Upper lobe of left lung (tissue), 6 donors: ENCODE measurements at regions not wholly inside any gene's neighbourhood (a gene's known extent, or its start where the extent isn't known, plus 50 kb on each side); places are given as distances from the start of the nearest gene placed in this dataset.
A peak's percentile ranks its signal among the peaks of the same experiment; 100 is the strongest.
"Not testable (repeated sequence)": the region's sequence is repeated elsewhere in the genome, so short reads cannot be mapped to it uniquely, and the experiment has no call there.

Experiments used
- ATAC-seq, 2 donors: fragments of 200-7000 bp; cut with Tn5 transposase; one replicate each; pipeline ENCODE4 v1.9.1; 2022; ENCODE audit warnings: mild to moderate bottlenecking in 2 of 2, moderate library complexity in 2 of 2; ENCODE audit not compliant: low FRiP score in 2 of 2
- DNase-seq, 2 donors: peaks; one replicate each; pipeline ENCODE4 v3.0.0-alpha.2; 2019 to 2020
- H3K27ac ChIP-seq, 4 donors: fragments of 200-600 bp; sonication (generic); one replicate each; pipeline ENCODE4 v1.5.1; 2016 to 2019
- H3K27me3 ChIP-seq, 4 donors: fragments of 200-600 bp; sonication (generic); one replicate each; pipeline ENCODE4 v1.5.1; 2017 to 2019
- H3K36me3 ChIP-seq, 4 donors: fragments of 200-600 bp; sonication (generic); one replicate each; pipeline ENCODE4 v1.5.1; 2016 to 2019
- H3K4me1 ChIP-seq, 4 donors: fragments of 200-600 bp; sonication (generic); one replicate each; pipeline ENCODE4 v1.5.1; 2018 to 2019
- H3K4me3 ChIP-seq, 4 donors: fragments of 200-600 bp; sonication (generic); one replicate each; pipeline ENCODE4 v1.5.1; 2017 to 2019; ENCODE audit warnings: mild to moderate bottlenecking in 2 of 4, moderate library complexity in 1 of 4
- H3K9me3 ChIP-seq, 4 donors: fragments of 200-600 bp; sonication (generic); one replicate each; pipeline ENCODE4 v1.5.1; 2018 to 2019
- EP300 ChIP-seq, 4 donors: sonication (generic); formaldehyde crosslinking; IDR thresholded peaks; one replicate each; pipeline ENCODE4 v1.5.1; 2017; ENCODE audit warnings: antibody characterized with exemption in 4 of 4, control low read depth in 2 of 4
- POLR2A ChIP-seq, 4 donors: fragments of 450-650 bp; IDR thresholded peaks; one replicate each; pipeline ENCODE4 v1.5.1; 2016 to 2017; ENCODE audit warnings: antibody characterized with exemption in 4 of 4, mild to moderate bottlenecking in 2 of 4
- POLR2AphosphoS5 ChIP-seq, 2 donors: sonication (generic); formaldehyde crosslinking; IDR thresholded peaks; one replicate each; pipeline ENCODE4 v1.5.1; 2017; ENCODE audit warnings: antibody characterized with exemption in 2 of 2
- WGBS, 2 donors: methylation state at CpG; one replicate each; pipeline ENCODE4 v1.1.5; 2017 to 2018; 5-methylcytosine and 5-hydroxymethylcytosine counted together
- TF ChIP-seq, protein P1 (sequence below), 6 experiments: fragments of 450-650 bp in 4 of 6; fragments of 200-600 bp in 2 of 6; sonication (generic) in 2 of 6; IDR thresholded peaks; one replicate each; pipeline ENCODE4 v1.5.1; 2016 to 2019; ENCODE audit warnings: antibody characterized with exemption in 6 of 6
- donor health status: DM: no; HTN: no; CAD: no; lungs with moderate emphysema.
- donor health status: DM: no; HTN: yes; CAD: no; lungs with severe emphysema.

GRCh38 chr15:96147267-96147666 is 183.2 kb upstream of the NR2F2 start:
- Histone ChIP-seq H3K4me3 (no peak overlapping the region), H3K9me3 (no peaks in the 10 kb centered on the region), H3K4me1 (no peaks in the 10 kb centered on the region), H3K27me3 (no peaks in the 10 kb centered on the region), H3K36me3 (no peaks in the 10 kb centered on the region), H3K27ac (no peak overlapping the region)
- TF ChIP-seq EP300 (IDR thresholded peaks at IDR 0.05) = no peak
- 89 to 91% methylated on average over 3 of the region's 3 CpGs for WGBS, 2 donors
- ATAC-seq (no peak), DNase-seq (no peak)

DNA sequence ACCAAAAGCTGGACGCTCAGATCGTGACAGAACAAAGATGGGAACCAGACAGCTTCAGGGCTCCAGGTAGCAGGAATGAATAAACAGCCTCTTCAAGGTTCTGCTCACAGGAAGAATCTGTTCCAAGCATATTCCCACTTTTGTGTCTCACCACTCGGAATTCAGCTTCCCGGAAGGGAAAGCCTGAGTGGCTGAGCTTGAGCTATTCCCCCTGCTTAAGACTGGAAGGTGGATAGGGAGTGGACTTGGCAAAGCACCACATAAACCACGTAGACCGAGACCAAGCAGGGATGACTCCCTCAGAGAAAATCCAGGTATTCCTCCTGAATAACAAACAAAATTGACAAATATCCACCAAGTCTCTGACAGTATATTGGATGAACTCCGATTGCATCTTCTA is 180.2 kb upstream of the NR2F2 start:
- TF ChIP-seq, protein P1, sequence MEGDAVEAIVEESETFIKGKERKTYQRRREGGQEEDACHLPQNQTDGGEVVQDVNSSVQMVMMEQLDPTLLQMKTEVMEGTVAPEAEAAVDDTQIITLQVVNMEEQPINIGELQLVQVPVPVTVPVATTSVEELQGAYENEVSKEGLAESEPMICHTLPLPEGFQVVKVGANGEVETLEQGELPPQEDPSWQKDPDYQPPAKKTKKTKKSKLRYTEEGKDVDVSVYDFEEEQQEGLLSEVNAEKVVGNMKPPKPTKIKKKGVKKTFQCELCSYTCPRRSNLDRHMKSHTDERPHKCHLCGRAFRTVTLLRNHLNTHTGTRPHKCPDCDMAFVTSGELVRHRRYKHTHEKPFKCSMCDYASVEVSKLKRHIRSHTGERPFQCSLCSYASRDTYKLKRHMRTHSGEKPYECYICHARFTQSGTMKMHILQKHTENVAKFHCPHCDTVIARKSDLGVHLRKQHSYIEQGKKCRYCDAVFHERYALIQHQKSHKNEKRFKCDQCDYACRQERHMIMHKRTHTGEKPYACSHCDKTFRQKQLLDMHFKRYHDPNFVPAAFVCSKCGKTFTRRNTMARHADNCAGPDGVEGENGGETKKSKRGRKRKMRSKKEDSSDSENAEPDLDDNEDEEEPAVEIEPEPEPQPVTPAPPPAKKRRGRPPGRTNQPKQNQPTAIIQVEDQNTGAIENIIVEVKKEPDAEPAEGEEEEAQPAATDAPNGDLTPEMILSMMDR (IDR thresholded peaks at IDR 0.05) = no peak
- TF ChIP-seq POLR2A (IDR thresholded peaks at IDR 0.05) (no peak), POLR2AphosphoS5 (IDR thresholded peaks at IDR 0.05) (no peak), EP300 (IDR thresholded peaks at IDR 0.05) (no peak)
- no peaks in the 10 kb centered on the region for H3K27me3 ChIP-seq
- no peak overlapping the region for H3K27ac ChIP-seq
- ATAC-seq = no peak
- no peaks in the 10 kb centered on the region for H3K4me1 ChIP-seq
- WGBS, 2 donors = 73 to 84% methylated on average over 7 of the region's 7 CpGs
- no peak for DNase-seq
- no peak overlapping the region for H3K4me3 ChIP-seq
- H3K9me3 ChIP-seq = no peaks in the 10 kb centered on the region
- no peaks in the 10 kb centered on the region for H3K36me3 ChIP-seq

GRCh38 chr15:96151749-96152148 is 178.8 kb upstream of the NR2F2 start:
- H3K4me1 ChIP-seq, H3K9me3 ChIP-seq, H3K27me3 ChIP-seq, H3K27ac ChIP-seq, H3K4me3 ChIP-seq, DNase-seq, H3K36me3 ChIP-seq, ATAC-seq: not testable (repeated sequence)
- 77 to 85% methylated on average over 8 of the region's 8 CpGs for WGBS, 2 donors

GRCh38 chr15:96153929-96154328 is 176.6 kb upstream of the NR2F2 start:
- Histone ChIP-seq H3K27ac (no peak overlapping the region), H3K9me3 (no peaks in the 10 kb centered on the region), H3K4me1 (no peaks in the 10 kb centered on the region), H3K27me3 (no peaks in the 10 kb centered on the region), H3K4me3 (no peak overlapping the region), H3K36me3 (no peaks in the 10 kb centered on the region)
- DNase-seq (no peak), ATAC-seq (no peak)
- 90 to 92% methylated on average over 2 of the region's 2 CpGs for WGBS, 2 donors
- TF ChIP-seq, protein P1 (IDR thresholded peaks at IDR 0.05) = no peak
- TF ChIP-seq POLR2A (IDR thresholded peaks at IDR 0.05) (no peak), POLR2AphosphoS5 (IDR thresholded peaks at IDR 0.05) (no peak), EP300 (IDR thresholded peaks at IDR 0.05) (no peak)

- H3K36me3 ChIP-seq = no peaks in the 10 kb centered on the region
- H3K9me3 ChIP-seq = no peaks in the 10 kb centered on the region
- H3K27me3 ChIP-seq = no peaks in the 10 kb centered on the region
- TF ChIP-seq, protein P1 (IDR thresholded peaks at IDR 0.05) = no peak
- no peak for TF ChIP-seq POLR2A (IDR thresholded peaks at IDR 0.05)
- TF ChIP-seq POLR2AphosphoS5 (IDR thresholded peaks at IDR 0.05) = no peak
- TF ChIP-seq EP300 (IDR thresholded peaks at IDR 0.05) = no peak
- DNase-seq = no peak
- H3K4me1 ChIP-seq = peaks cover 0 to 3% (median 0%) of the 10 kb centered on the region in 4 donors
- 48 to 52% methylated on average over 5 of the region's 5 CpGs for WGBS, 2 donors
- H3K4me3 ChIP-seq = no peak overlapping the region
- H3K27ac ChIP-seq = no peak overlapping the region
- peak in 1 of 2 donors; percentile 32 for ATAC-seq
These were observed 171.6 kb upstream of the NR2F2 start for GRCh38 chr15:96158938-96159337.

DNA sequence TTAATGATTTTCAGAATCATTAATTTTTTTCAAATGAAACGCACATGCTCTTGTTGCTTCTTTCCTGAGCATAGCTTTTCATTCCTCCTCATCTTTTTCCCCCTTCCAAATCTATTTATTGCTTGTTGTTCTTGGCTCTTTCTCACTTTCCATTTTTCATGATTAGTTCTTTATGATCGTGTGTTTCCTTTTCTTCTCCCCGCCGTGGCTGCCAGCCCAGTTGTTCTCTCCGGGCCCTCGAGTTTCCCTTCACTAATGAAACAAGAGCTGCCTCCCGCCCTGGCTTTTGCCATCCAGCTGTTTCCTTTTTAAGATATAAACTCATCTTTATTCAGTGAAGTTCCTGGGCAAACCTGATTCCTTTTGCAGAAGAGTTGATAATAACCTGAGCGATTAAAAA is 170.2 kb upstream of the NR2F2 start:
- ATAC-seq (peak in 1 of 2 donors; percentile 38), DNase-seq (no peak)
- 42 to 51% methylated on average over 8 of the region's 8 CpGs for WGBS, 2 donors
- TF ChIP-seq EP300 (IDR thresholded peaks at IDR 0.05) (no peak), POLR2AphosphoS5 (IDR thresholded peaks at IDR 0.05) (no peak), POLR2A (IDR thresholded peaks at IDR 0.05) (no peak)
- TF ChIP-seq, protein P1 (IDR thresholded peaks at IDR 0.05) = no peak
- Histone ChIP-seq H3K4me3 (no peak overlapping the region), H3K27ac (no peak overlapping the region), H3K27me3 (no peaks in the 10 kb centered on the region), H3K4me1 (peaks cover 0 to 3% (median 0%) of the 10 kb centered on the region in 4 donors), H3K36me3 (no peaks in the 10 kb centered on the region), H3K9me3 (no peaks in the 10 kb centered on the region)
